Amygdala (tissue), 56 donors: ENCODE measurements at regions not wholly inside any gene's neighbourhood (a gene's known extent, or its start where the extent isn't known, plus 50 kb on each side); places are given as distances from the start of the nearest gene placed in this dataset.
"Not testable (repeated sequence)": the region's sequence is repeated elsewhere in the genome, so short reads cannot be mapped to it uniquely, and the experiment has no call there.

Experiments
- DNase-seq, 56 donors: peaks; one replicate each; lab custom pipeline; 2025; lab: John Stamatoyannopoulos, UW

DNA sequence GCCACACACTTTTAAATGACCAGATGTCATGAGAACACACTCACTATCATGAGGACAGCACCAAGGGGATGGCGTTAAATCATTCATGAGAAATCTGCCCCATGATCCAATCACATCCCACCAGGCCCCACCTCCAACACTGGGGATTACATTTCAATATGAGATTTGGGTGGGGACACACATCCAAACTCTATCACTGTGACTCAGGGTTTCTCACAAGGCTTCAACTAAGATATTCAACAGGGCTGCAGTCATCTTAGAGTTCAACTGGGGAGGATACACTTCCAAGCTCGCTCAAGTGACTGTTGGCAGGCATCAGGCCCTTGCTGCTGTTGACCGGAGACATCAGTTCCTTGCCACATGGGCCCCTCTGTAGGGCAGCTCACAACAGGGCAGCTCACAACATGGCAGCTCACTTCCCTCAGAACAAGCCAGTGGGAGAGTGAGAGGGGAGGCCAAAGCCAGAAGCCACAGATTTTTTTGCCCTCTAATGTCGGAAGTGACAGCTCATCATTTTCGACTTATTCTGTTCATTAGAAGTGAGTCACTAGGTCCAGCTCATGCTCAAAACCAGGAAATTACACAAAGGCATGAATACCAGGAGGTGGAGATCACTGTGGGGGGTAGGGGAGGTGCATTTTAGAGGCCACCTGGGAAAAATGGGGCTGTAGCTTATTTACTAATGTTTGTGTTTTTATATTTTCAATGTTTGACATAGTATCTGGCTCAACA lies 50.8 kb upstream of the PTHLH start:
- DNase-seq = no peak

DNA sequence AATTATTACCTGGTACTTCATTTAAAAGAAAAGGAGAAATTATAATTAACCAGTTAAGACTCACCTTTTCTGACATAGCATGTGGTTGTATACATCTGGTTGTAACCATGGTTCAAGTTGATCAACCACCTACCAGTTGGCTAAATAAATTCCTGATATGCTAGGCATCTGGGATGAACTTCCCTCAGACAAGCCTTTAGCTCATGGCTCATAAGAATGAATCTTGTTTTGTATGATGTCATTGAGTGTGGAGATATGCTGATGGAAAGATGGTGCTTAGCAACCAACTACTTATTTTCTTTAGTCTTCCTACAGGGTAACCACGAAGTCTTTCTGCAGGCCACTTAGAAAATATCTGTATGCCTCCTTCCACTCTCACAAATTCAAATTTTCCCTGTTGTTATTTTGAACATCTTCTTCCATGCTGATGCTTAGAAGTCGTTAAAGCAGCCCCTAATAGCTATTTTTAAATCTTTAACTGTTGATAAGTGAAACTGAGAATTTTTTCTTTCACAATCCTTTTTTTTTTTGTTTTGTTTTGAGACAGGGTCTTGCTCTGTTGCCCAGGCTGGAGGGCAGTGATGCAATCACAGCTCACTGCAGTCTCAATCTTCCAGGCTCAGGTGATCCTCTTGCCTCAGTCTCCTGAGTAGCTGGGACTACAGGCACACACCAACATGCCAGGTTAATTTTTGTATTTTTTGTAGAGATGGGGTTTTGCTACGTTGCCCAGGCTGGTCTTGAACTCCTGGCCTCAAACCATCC lies 51.9 kb upstream of the PTHLH start:
- DNase-seq = no peak

DNA sequence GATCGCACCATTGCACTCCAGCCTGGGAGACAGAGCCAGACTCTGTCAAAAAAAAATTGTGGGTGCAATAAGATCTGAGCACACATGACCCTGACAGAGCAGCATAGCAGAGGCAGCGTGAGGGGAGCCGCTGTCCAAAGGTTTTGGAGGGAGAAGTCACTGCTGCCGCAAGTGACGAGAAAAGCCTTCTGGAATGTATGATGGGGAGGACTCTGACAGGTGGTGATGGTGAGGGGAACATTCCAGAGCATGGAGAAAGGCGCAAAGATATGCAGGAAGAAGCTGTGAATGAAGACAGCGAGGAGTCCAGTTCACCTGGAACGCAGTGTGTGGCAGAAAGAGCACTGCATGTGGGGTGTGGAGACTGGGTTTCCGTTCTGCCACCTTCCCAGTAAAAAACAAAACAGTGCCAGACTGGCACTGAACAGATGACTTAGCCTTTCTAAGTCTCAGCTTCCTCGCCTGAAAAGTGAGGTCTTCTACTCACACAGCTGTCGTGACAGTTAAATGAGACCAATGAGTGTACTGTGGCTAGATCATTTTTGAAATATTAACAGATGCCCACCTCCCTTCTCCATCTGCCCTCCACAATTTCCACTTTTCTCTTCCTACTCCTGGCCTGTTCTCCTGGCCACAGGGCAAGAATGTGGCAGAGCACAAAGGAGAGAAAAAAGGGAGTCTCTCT lies 53.4 kb upstream of the PTHLH start:
- no peak for DNase-seq

DNA sequence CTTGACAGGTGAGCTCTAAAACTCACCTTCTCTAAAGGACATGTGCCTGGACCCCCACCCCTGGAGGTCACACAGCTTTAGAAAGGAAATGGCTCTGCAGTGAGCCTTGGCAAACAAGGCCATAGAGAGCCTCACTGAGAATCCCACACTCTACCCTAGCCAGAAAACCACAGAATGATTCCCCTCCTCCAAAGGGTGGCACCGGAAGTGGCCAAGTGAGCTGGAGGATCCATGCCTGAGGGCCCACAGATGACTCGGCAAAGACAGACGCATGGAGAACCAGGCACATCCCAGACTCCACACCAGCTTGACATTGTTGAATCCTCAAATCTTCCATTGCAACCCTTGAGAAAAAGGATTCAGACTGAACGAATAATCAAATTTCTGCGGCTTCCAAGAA lies 54.2 kb upstream of the PTHLH start:
- DNase-seq = no peak

DNA sequence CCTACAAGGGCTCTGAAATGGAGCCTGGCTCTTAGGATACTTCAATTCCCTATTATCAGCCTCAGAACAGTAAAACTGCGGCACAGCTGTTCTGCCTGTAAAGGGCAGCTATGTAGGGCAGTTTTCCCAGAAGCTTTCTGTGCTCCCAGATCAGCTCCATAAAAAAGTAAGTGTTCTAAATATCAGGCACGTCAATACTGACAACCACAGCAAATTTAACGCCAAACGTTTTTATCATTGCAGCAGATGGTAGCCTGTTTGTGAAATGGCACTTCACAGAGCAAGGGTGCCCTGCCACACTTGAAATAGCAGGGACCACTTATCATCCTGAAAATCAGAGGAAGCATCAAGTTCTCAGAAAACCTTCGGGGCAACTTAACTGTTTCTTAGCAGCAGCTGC lies 54.8 kb upstream of the PTHLH start:
- peak in 1 of 56 donors; percentile 1 for DNase-seq

DNA sequence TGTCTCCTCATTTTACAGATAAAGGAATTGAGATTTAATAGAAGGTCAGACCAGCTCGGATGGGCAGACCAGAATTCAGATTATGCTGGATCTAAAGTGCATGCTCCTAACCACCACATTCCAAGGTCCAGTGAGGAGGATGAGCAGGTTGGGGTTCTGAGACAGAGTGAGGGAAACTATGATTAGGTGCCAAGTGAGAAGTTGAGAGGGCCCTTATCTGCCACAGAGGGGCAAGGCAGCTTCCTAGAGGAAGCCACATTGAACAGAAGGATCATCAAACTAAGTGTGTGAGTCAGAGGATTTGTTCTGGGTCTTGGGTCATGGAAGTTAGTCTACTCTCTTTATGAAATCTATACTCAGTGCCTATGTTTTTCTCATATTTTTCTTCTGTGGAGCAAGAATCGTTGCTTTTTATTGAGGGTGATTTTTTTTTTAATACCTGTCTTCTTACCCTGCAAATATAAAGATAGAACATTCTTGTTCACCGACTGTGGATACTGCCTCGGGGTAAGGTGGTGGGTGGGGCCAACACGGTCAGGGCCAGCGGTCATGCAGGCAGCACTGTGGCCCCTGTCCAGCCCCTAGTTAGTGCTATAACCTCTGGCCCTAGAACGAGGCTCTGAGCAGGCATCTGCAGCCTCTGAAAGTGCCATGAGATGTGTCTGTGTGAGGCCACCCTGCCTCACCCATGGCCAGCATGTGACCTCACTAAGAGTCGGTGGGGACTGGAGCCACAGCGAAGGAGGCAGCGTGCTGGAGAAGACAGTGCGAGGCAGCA lies 55.6 kb upstream of the PTHLH start:
- no peak for DNase-seq

DNA sequence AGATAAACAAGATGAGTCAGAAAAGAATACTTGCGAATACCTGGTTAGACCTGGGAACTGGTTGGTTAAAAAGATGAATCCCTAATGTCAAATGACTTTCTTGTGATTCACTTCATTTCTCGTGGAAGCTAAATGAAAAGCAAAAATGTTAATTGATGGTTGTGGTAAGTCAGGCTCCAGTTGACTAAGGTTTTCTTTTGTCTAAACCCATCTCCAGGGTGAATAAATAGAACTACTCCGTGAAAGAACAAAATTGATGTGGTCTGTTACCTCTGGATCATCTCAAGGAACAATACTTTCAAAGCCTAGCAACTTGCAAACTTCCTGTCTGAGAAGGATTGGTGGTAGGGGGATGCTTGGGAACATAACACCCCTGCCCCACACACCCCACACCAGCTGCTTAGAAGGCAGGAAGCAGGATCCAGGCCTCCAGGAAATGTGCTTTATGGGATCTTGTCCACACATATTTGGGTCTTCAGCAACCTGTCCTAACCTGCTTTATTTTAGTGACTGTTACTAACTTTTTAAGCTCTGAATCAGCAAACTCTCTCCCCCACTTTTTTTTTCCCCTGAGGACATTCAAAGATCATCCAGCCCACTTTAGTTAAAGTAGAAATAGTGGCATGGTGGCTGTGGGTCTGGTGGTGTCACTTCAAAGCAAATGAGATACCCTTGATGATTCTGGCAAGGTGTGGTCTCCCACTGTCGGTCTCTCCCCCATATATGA lies 60.4 kb upstream of the PTHLH start:
- DNase-seq = no peak

DNA sequence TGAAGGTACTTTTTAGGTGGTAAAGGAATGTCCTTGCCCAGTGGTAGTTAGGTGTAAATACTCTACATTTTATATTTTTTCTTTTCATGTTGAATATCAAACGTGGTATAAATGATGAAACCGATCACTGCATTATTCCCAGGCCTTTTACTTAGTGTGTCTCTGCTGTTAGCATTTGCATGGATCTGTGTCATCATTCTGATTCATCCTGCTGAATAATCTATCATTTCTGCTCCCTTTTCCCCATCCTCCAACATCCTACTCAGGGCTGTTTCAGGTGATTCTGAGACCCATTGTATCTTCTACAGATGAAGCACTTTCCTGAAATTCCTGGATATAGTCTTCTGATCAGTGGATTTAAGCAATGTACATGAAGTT lies 61.0 kb upstream of the PTHLH start:
- DNase-seq = no peak

DNA sequence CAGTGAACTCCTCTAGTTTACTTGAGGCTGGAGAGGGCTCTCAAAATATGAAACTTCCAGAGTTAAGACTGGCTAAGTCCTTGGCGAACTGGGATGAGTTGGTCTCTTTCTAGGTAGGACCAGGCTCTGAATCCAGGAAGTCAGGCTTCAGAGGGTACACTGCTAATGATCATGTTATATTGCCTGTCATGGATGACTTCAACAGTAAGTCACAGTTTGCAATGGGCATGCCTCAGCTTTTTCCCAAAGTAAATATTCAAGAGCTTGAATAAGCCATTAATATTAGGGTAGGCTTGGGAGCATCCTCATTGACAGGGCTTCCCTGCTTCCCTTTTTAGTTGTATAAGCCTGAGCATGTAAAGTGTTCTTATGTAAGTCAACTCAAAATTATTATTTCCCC lies 61.7 kb upstream of the PTHLH start:
- no peak for DNase-seq

DNA sequence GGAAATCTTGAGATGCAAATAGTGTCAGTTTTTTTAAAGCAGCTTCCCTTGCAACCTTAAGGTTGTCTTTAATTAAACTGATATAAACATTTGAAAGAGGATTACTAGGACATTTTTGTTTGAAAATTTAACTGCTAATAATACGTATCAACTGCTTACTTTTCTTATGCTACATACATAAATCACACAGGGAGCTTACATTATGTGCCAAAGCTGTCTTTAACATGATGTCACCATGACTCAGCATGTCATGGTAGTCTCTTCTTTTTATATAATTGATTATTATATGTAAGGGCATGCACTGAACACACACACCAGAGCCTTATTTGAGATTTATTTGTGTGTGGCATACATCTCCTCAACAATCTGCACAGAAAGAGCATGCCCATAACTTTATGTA lies 63.0 kb upstream of the PTHLH start:
- no peak for DNase-seq

DNA sequence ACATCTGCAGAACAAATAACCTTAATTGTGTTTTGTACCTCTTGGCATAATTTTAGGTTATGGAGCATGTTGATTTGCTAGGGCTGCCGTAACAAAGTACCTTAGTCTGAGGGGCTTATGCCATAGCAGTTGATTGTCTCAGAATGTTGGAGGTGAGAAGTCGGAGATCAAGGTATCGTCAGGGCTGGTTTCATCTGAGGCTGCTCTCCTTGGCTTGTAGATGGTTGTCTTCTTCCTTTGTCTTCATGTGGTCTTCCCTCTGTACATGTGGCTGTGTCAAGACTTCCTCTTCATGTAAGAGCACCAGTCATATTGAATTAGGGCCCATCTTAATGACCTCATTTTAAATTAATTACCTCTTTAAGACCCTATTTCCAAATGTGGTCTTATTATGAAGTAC lies 64.4 kb upstream of the PTHLH start:
- no peak for DNase-seq

DNA sequence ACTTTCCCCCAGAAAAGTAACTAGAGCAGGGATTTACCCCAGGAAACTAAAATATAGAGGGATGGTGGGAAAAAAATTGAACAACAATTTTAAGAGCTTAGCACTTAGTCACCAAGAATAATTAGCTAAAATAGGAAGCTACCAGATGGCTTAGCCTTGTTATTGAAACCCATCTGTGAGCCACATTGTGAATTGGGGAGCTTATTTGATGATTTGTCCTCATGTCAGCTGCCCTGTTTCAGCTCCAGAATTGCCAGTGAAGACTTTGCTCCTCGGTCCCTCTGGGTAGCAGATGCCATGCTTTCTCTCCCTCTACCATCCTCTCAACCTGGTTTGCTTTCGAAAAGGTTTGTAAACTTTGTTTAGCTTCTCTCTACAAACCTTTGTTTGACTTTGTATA lies 67.7 kb upstream of the PTHLH start:
- peak in 2 of 56 donors; percentile 5 to 6 for DNase-seq

DNA sequence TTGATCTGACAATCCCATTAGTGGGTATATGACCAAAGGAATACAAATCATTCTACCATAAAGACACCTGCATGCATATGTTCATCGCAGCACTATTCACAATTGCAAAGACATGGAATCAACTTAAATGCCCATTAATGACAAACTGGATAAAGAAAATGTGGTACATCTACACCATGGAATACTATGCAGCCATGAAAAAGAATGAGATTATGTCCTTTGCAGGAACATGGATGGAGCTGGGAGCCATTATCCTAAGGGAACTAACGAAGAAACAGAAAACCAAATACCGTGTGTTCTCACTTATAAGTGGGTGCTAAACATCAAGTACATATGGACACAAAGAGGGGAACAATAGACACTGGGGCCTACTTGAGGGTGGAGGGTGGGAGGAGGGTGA lies 74.1 kb upstream of the PTHLH start:
- DNase-seq = not testable (repeated sequence)

DNA sequence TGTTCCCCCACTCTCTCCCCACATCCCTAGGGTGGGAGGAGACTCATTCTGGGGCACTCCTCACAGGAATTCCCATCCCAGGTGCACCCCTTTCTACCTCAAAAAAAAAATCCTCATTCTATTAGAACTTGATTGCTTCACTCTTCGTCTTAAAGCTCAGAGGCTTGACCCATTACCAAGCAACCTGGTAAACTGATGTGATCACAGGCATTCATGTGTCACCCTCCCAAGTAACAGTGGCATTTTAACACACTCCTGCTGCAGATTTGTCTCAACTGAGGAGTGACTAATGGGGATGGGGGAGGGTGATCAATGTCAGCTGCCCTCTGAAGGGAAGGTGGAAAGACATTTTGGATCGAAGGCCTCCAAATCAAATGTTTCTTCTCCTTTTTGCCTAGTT lies 78.1 kb upstream of the PTHLH start:
- no peak for DNase-seq

DNA sequence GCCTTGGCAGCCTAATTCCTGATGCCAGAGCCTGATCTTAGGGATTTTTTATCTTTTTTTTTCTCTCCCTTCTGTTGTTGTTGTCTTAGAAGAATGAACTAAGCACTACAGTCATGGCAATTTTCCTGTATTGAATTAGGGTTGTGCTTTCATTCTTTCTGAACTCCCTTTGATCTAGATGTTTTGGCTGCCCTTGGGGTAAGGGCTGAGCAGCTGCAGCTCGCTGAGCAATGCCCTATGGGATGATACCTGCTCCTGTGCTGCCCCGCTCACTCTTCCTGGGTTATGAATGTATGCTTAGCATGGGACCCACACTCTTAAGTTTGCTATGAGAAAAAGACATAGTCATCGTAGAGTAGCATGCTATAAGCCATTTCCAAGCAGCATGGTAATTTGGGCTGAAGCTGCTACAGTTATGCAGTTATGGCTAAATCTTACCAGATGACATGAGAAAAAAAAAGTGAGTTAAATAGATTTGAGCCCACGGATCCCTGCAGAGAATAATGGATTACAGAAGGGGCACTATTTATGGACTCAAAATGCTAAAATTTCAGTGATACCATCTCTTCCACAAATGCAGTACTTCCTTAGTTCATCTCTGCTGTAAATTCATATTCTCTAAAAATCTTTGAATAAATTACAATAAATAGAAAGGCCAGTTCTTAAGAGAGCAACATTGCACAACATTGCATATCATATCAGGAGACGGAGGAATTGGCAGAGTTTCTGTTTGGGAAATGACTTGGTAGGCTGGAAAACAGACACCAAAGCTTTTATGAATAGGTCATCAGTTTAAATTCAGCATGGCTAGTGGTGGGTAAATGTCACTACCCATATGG lies 79.2 kb upstream of the PTHLH start:
- DNase-seq = no peak

DNA sequence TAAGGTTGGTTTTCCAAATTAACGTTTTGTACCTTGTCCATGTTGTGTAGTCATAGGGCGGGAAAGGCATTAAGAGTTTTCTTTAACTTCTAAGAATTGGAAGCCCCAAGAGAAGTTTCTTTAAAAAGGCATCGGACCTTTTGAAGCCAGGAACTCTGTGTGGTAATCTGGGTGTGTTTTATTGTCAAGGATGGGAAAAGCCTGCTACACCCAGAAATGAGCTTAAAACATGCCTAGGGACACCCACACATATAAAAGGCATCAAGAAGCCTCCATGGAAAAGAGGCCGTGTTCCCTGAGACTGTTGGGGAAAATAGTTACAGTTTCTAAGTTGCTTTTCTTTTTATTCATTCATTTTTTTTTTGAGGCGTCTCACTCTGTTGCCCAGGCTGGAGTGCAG lies 81.0 kb upstream of the PTHLH start:
- DNase-seq = no peak

DNA sequence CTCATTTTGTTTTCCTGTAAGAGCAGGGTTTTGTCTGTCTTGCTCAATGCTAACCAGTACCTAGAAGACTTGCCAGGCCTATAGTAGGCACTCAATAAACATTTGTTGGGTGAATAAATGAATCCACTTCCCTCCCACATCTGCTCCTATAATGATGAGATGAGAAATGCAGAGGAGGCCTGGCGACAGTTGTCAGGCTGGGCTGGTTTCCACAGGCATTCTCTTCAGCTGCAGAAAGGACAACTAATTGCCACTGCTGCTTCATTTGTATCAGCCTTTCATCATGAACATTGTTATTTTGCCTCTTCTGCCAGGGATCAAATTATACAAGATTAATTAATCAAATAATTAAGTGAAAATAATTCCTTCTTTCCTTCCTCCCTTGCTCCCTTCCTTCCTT lies 82.0 kb upstream of the PTHLH start:
- peak in 6 of 56 donors; percentile 0 to 33 (median 15) for DNase-seq

DNA sequence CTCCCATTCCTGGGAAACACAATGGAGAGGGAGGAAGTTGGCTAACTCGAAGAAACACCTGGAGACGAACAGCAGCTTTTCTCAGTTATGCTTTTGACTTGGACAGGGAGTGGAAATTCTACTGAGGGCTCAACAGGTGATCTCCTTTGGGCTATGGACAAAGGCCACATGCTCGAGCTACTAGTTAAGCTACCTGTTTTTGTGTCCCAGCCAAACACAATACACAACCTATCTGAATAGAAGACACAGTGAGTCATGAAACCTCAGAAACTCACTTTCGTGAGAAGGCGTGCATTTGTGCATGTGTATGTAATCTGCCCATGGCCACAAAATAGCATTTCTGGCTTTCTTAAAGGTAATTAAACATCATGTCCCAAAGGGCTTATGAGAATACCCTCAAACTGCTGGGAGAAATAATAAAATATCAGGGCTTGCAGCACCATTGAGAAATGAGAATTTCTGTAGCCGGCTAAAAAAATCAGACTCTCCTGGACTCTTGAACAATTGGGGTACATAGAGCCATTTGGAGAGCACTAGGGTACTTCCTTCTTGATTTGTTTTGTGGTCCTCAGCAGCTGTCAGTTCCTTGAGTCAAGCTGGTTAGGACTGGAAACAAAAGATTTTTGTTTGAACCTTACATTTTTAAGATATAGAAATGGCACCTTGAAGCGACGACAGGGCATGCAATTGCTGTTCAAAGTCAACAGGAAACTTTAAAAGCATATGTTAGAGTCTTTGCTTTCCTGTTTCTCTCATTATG lies 85.5 kb upstream of the PTHLH start:
- DNase-seq = no peak

DNA sequence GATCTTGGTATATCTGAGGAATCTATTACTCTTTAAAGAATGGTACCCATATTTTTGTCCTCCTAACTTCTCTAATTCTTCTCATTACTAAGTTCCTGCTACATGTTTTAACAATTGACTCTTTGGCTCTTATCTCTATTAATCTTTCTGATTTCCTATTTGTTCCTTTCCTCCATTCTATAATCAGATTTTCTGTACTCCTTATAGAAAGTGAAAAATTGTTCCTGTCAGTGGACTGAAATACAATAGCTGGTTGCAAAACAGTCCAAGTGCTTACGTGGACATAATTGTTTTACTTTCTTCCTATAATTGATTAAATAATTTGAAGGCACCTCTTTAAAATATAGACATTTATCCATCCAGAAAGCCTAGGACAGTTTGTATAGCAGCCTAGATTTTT lies 86.7 kb upstream of the PTHLH start:
- no peak for DNase-seq
